ENCODE measurements at regions not wholly inside any gene's neighbourhood (a gene's known extent, or its start where the extent isn't known, plus 50 kb on each side); places are given as distances from the start of the nearest gene placed in this dataset.

- no peak overlapping the region for H3K27ac ChIP-seq
Observed at GRCh38 chr3:16026753-16027152, 147.7 kb upstream of the GALNT15 start.

GRCh38 chr3:16028604-16029003 is 145.9 kb upstream of the GALNT15 start:
- H3K9me3 ChIP-seq = peaks cover 0 to 6% (median 0%) of the 10 kb centered on the region in 4 donors
- DNase-seq = no peak
- intact Hi-C loops (cut with DNase I; ENCODE audit: low total_unique reads) = no loop called here
- no peaks in the 10 kb centered on the region for H3K36me3 ChIP-seq
- 77 to 91% (median 79%) methylated on average over 2 of the region's 2 CpGs for WGBS, 5 donors
- H3K27me3 ChIP-seq = no peaks in the 10 kb centered on the region
- no peak overlapping the region for H3K27ac ChIP-seq
- H3K4me1 ChIP-seq = peaks cover 0 to 3% (median 0%) of the 10 kb centered on the region in 4 donors
- H3K4me3 ChIP-seq = no peak overlapping the region
- TF ChIP-seq POLR2A (IDR thresholded peaks at IDR 0.05) (no peak), EP300 (IDR thresholded peaks at IDR 0.05) (no peak), CTCF (IDR thresholded peaks at IDR 0.05) (no peak)

More at GRCh38 chr3:16026753-16027152, 147.7 kb upstream of the GALNT15 start:
- DNase-seq = no peak
- intact Hi-C loops (cut with DNase I; ENCODE audit: low total_unique reads) = no loop called here
- H3K4me1 ChIP-seq = peaks cover 0 to 3% (median 0%) of the 10 kb centered on the region in 4 donors
- no peaks in the 10 kb centered on the region for H3K36me3 ChIP-seq
- no peak overlapping the region for H3K4me3 ChIP-seq
- peaks cover 0 to 12% (median 0%) of the 10 kb centered on the region in 4 donors for H3K9me3 ChIP-seq
- H3K27me3 ChIP-seq = no peaks in the 10 kb centered on the region
- no peak for TF ChIP-seq EP300 (IDR thresholded peaks at IDR 0.05)
- no peak for TF ChIP-seq POLR2AphosphoS5 (IDR thresholded peaks at IDR 0.05)
- no peak for TF ChIP-seq CTCF (IDR thresholded peaks at IDR 0.05)
- TF ChIP-seq POLR2A (IDR thresholded peaks at IDR 0.05) = no peak
- WGBS, 5 donors = 9 to 26% (median 19%) methylated on average over 3 of the region's 3 CpGs

- Histone ChIP-seq H3K36me3 (no peaks in the 10 kb centered on the region), H3K4me3 (no peak overlapping the region), H3K27me3 (no peaks in the 10 kb centered on the region), H3K4me1 (peaks cover 0 to 3% (median 0%) of the 10 kb centered on the region in 4 donors), H3K9me3 (no peaks in the 10 kb centered on the region), H3K27ac (no peak overlapping the region)
- intact Hi-C loops (cut with DNase I; ENCODE audit: low total_unique reads) = no loop called here
- 86 to 91% (median 87%) methylated on average over 4 of the region's 4 CpGs for WGBS, 5 donors
- TF ChIP-seq EP300 (IDR thresholded peaks at IDR 0.05) = no peak
- no peak for TF ChIP-seq POLR2AphosphoS5 (IDR thresholded peaks at IDR 0.05)
- no peak for TF ChIP-seq POLR2A (IDR thresholded peaks at IDR 0.05)
- no peak for TF ChIP-seq CTCF (IDR thresholded peaks at IDR 0.05)
- no peak for DNase-seq
Observed at GRCh38 chr3:16030342-16030741, 144.1 kb upstream of the GALNT15 start.

- no peak for DNase-seq
- no peak overlapping the region for H3K4me3 ChIP-seq
- no peaks in the 10 kb centered on the region for H3K36me3 ChIP-seq
- no peak for TF ChIP-seq CTCF (IDR thresholded peaks at IDR 0.05)
- TF ChIP-seq POLR2AphosphoS5 (IDR thresholded peaks at IDR 0.05) = no peak
- TF ChIP-seq EP300 (IDR thresholded peaks at IDR 0.05) = no peak
- TF ChIP-seq POLR2A (IDR thresholded peaks at IDR 0.05) = no peak
- H3K4me1 ChIP-seq = peaks cover 0 to 3% (median 0%) of the 10 kb centered on the region in 4 donors
- H3K9me3 ChIP-seq = no peaks in the 10 kb centered on the region
- 92 to 98% (median 95%) methylated on average over 2 of the region's 2 CpGs for WGBS, 5 donors
- no peak overlapping the region for H3K27ac ChIP-seq
- intact Hi-C loops (cut with DNase I; ENCODE audit: low total_unique reads) = no loop called here
- no peaks in the 10 kb centered on the region for H3K27me3 ChIP-seq
Observed at GRCh38 chr3:16031434-16031833, 143.0 kb upstream of the GALNT15 start.
